Gastrocnemius medialis (tissue), 4 donors: ENCODE measurements at regions not wholly inside any gene's neighbourhood (a gene's known extent, or its start where the extent isn't known, plus 50 kb on each side); places are given as distances from the start of the nearest gene placed in this dataset.

Source experiments
- ATAC-seq, 2 donors: fragments of 150-250 bp; one replicate each; pipeline ENCODE4 v1.9.1; 2016
- DNase-seq, 2 donors: peaks; one replicate each; pipeline ENCODE4 v3.0.0-alpha.2; 2019
- H3K27ac ChIP-seq, 4 donors: fragments of 200-600 bp; sonication (generic); 1 replicate in 1 of 4; 2 replicates in 3 of 4; pipeline ENCODE4 v1.5.1; 2016 to 2018; ENCODE audit warnings: mild to moderate bottlenecking in 2 of 4, moderate library complexity in 1 of 4
- H3K27me3 ChIP-seq, 3 donors: fragments of 200-600 bp; sonication (generic) in 2 of 3; 1 replicate in 1 of 3; 2 replicates in 2 of 3; pipeline versions ENCODE4 v1.5.1 to v1.6.0; 2016 to 2019; ENCODE audit warnings: mild to moderate bottlenecking in 1 of 3, moderate library complexity in 1 of 3
- H3K36me3 ChIP-seq, 2 donors: fragments of 200-600 bp; sonication (generic) in 1 of 2; one replicate each; pipeline ENCODE4 v1.5.1; 2017 to 2018
- H3K4me1 ChIP-seq, 2 donors: fragments of 200-600 bp; sonication (generic) in 1 of 2; one replicate each; pipeline ENCODE4 v1.5.1; 2016 to 2017; ENCODE audit warnings: mild to moderate bottlenecking in 2 of 2
- H3K4me3 ChIP-seq, 4 donors: fragments of 200-600 bp; sonication (generic) in 3 of 4; 1 replicate in 1 of 4; 2 replicates in 3 of 4; pipeline ENCODE4 v1.5.1; 2016 to 2019; ENCODE audit warnings: mild to moderate bottlenecking in 2 of 4
- H3K9me3 ChIP-seq, 3 donors: fragments of 200-600 bp; sonication (generic) in 2 of 3; 1 replicate in 1 of 3; 2 replicates in 2 of 3; pipeline ENCODE4 v1.5.1; 2016 to 2019
- POLR2A ChIP-seq, 2 donors: fragments of 450-650 bp; IDR thresholded peaks; one replicate each; pipeline ENCODE4 v1.6.1; 2017; ENCODE audit warnings: antibody characterized with exemption in 2 of 2, mild to moderate bottlenecking in 2 of 2, moderate library complexity in 2 of 2
- in situ Hi-C, 4 donors: fragments of 200-750 bp; cut with MboI; loops; one replicate each; pipeline versions ENCODE4 v1.15.0 to v1.8.0; 2017; ENCODE audit warnings: low sequenced_read_pairs in 4 of 4
- intact Hi-C: fragments of 100-400 bp; cut with DNase I; formaldehyde crosslinking; loops from one replicate; pipeline ENCODE4 v1.15.1; 2023; ENCODE audit warnings: low total_unique reads
- TF ChIP-seq, protein P1 (sequence below), 5 experiments: fragments of 450-650 bp in 3 of 5; fragments of 200-600 bp in 2 of 5; sonication (generic) in 2 of 5; IDR thresholded peaks in 4 of 5; conservative IDR thresholded peaks in 1 of 5; 1 replicate in 4 of 5; 2 replicates in 1 of 5; pipeline ENCODE4 v1.5.1; 2016 to 2019; ENCODE audit warnings: antibody characterized with exemption in 5 of 5, mild to moderate bottlenecking in 3 of 5, moderate library complexity in 3 of 5

GRCh38 chr19:31099515-31100205, 249.6 kb downstream of the TSHZ3 start:
- intact Hi-C loops (no loop called here), in situ Hi-C loops (no loop called here)
- Histone ChIP-seq H3K27ac (no peak overlapping the region), H3K36me3 (no peaks in the 10 kb centered on the region), H3K4me1 (no peaks in the 10 kb centered on the region), H3K27me3 (no peaks in the 10 kb centered on the region), H3K9me3 (no peaks in the 10 kb centered on the region), H3K4me3 (no peak overlapping the region)
- ATAC-seq: no peak
- TF ChIP-seq, protein P1, sequence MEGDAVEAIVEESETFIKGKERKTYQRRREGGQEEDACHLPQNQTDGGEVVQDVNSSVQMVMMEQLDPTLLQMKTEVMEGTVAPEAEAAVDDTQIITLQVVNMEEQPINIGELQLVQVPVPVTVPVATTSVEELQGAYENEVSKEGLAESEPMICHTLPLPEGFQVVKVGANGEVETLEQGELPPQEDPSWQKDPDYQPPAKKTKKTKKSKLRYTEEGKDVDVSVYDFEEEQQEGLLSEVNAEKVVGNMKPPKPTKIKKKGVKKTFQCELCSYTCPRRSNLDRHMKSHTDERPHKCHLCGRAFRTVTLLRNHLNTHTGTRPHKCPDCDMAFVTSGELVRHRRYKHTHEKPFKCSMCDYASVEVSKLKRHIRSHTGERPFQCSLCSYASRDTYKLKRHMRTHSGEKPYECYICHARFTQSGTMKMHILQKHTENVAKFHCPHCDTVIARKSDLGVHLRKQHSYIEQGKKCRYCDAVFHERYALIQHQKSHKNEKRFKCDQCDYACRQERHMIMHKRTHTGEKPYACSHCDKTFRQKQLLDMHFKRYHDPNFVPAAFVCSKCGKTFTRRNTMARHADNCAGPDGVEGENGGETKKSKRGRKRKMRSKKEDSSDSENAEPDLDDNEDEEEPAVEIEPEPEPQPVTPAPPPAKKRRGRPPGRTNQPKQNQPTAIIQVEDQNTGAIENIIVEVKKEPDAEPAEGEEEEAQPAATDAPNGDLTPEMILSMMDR (IDR thresholded peaks at IDR 0.05 in 4 of 5, conservative IDR thresholded peaks at IDR 0.05 in 1 of 5): no peak
- TF ChIP-seq POLR2A (IDR thresholded peaks at IDR 0.05): no peak
- DNase-seq: no peak

GRCh38 chr19:31098836-31099235, 250.4 kb downstream of the TSHZ3 start:
- DNase-seq (no peak), ATAC-seq (no peak)
- Histone ChIP-seq H3K27ac (no peak overlapping the region), H3K4me3 (no peak overlapping the region), H3K9me3 (no peaks in the 10 kb centered on the region), H3K4me1 (no peaks in the 10 kb centered on the region), H3K36me3 (no peaks in the 10 kb centered on the region), H3K27me3 (no peaks in the 10 kb centered on the region)
- TF ChIP-seq POLR2A (IDR thresholded peaks at IDR 0.05): no peak
- TF ChIP-seq, protein P1 (IDR thresholded peaks at IDR 0.05 in 4 of 5, conservative IDR thresholded peaks at IDR 0.05 in 1 of 5): no peak
- in situ Hi-C loops (no loop called here), intact Hi-C loops (no loop called here)

DNA sequence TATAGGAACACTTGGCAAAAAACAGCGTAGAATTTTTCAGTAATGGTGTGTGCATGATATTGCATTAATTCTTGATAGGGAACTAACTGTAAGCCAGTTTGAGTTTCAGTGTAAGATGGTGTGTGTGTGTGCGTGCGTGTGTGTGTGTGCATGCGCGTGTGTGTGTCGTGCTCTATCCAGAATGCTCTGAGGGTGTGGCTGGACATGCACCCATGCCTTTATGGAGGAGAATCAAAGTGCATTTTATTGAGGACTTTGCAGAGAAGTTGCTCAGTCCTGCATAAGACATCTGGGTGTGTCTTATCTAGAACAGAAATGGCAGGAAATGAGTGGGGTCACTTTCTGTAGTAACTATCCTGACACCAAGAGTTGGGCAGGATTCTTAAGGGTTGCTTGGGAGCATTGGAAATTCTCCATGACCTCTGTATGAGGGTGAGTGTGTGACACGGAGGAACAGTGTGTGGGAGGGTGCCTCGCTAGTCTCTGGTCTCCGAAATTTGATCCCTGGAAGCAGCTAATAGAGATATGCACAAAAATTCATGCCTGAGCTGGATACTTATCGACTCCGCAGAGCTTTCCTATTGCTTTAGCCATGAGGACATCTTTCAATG, 252.2 kb downstream of the TSHZ3 start:
- Histone ChIP-seq H3K9me3 (no peaks in the 10 kb centered on the region), H3K4me3 (no peak overlapping the region), H3K27me3 (no peaks in the 10 kb centered on the region), H3K27ac (no peak overlapping the region), H3K4me1 (no peaks in the 10 kb centered on the region), H3K36me3 (no peaks in the 10 kb centered on the region)
- ATAC-seq: no peak
- in situ Hi-C loops (no loop called here), intact Hi-C loops (no loop called here)
- DNase-seq: no peak
- TF ChIP-seq POLR2A (IDR thresholded peaks at IDR 0.05): no peak
- TF ChIP-seq, protein P1 (IDR thresholded peaks at IDR 0.05 in 4 of 5, conservative IDR thresholded peaks at IDR 0.05 in 1 of 5): no peak

- in situ Hi-C loops (no loop called here), intact Hi-C loops (no loop called here)
- peak in 1 of 2 donors; percentile 13 for DNase-seq
- no peak for ATAC-seq
- H3K4me3 ChIP-seq: peak overlapping the region in 2 of 4 donors; percentile 13 to 17
- no peaks in the 10 kb centered on the region for H3K4me1 ChIP-seq
- H3K9me3 ChIP-seq: no peaks in the 10 kb centered on the region
- H3K36me3 ChIP-seq: no peaks in the 10 kb centered on the region
- H3K27ac ChIP-seq: no peak overlapping the region
- TF ChIP-seq POLR2A (IDR thresholded peaks at IDR 0.05): no peak
- TF ChIP-seq, protein P1 (IDR thresholded peaks at IDR 0.05 in 4 of 5, conservative IDR thresholded peaks at IDR 0.05 in 1 of 5): no peak
- no peaks in the 10 kb centered on the region for H3K27me3 ChIP-seq
These were observed 253.0 kb downstream of the TSHZ3 start for GRCh38 chr19:31096062-31096830.
